Activated CD8-positive, alpha-beta T cell treated with anti-CD3 and anti-CD28 coated beads for 36 hours (primary cell): ENCODE measurements at regions not wholly inside any gene's neighbourhood (a gene's known extent, or its start where the extent isn't known, plus 50 kb on each side); places are given as distances from the start of the nearest gene placed in this dataset.
"Not testable (repeated sequence)": the region's sequence is repeated elsewhere in the genome, so short reads cannot be mapped to it uniquely, and the experiment has no call there.

ENCODE experiments used
- ATAC-seq: fragments of 200-7000 bp; cut with Tn5 transposase; one replicate; pipeline ENCODE4 v1.10.0; 2021; ENCODE audit warnings: mild to moderate bottlenecking, moderate library complexity
- CTCF ChIA-PET: fragments of 350-600 bp; sonication (Branson Sonifier 250); formaldehyde crosslinking; loops from one replicate; lab custom pipeline; 2021; ENCODE audit warnings: antibody characterized with exemption; lab: Charles Lee
- POLR2A ChIA-PET: fragments of 350-600 bp; sonication (Branson Sonifier 250); formaldehyde crosslinking; loops from one replicate; lab custom pipeline; 2021; ENCODE audit warnings: antibody characterized with exemption; lab: Charles Lee
- DNase-seq: peaks from one replicate; pipeline ENCODE4 v3.0.0-alpha.2; 2020
- H3K27ac Mint-ChIP-seq: one replicate; pipeline ENCODE4 v1.8.0; 2021; ENCODE audit warnings: mild to moderate bottlenecking, mixed read lengths
- H3K27me3 Mint-ChIP-seq: one replicate; pipeline ENCODE4 v1.8.0; 2021; ENCODE audit warnings: mixed read lengths
- H3K36me3 Mint-ChIP-seq: one replicate; pipeline ENCODE4 v1.8.0; 2021; ENCODE audit warnings: low read depth, mixed read lengths
- H3K4me1 Mint-ChIP-seq: one replicate; pipeline ENCODE4 v1.8.0; 2021; ENCODE audit warnings: low read depth, mixed read lengths
- H3K4me3 Mint-ChIP-seq: one replicate; pipeline ENCODE4 v1.8.0; 2021; ENCODE audit warnings: mild to moderate bottlenecking, moderate library complexity, mixed read lengths
- H3K9me3 Mint-ChIP-seq: one replicate; pipeline ENCODE4 v1.8.0; 2021; ENCODE audit warnings: mixed read lengths
- intact Hi-C: fragments of 100-400 bp; cut with micrococcal nuclease; formaldehyde crosslinking; loops from one replicate; pipeline ENCODE4 v1.10.0; 2022
- TF ChIP-seq, protein P1 (sequence below): fragments of 200-600 bp; IDR thresholded peaks from one replicate; pipeline ENCODE4 v1.8.0; 2022; ENCODE audit warnings: antibody characterized with exemption, mild to moderate bottlenecking

DNA sequence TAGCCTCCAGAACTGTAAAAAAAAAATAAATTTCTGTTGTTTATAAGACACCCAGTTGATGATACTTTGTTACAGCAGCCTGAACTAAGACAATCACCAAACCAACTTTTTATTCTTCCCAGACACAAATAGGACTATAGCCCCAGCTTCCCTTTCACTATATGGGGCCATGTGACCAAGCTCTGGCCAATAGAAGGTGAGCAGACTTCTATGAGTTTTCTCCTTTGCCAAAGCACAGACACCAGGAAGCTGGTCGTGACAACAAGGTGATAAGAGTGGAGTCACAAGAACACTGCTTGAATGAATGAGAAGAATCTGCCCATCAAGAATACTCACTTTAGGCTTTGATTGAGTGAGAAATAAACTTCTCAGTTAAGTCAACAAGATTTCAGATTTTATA is 217.7 kb downstream of the DEPDC1B start:
- Mint-ChIP-seq H3K9me3 (no peaks in the 10 kb centered on the region), H3K4me1 (no peaks in the 10 kb centered on the region), H3K36me3 (no peaks in the 10 kb centered on the region), H3K27ac (no peak overlapping the region), H3K4me3 (no peak overlapping the region), H3K27me3 (no peaks in the 10 kb centered on the region)
- TF ChIP-seq, protein P1, sequence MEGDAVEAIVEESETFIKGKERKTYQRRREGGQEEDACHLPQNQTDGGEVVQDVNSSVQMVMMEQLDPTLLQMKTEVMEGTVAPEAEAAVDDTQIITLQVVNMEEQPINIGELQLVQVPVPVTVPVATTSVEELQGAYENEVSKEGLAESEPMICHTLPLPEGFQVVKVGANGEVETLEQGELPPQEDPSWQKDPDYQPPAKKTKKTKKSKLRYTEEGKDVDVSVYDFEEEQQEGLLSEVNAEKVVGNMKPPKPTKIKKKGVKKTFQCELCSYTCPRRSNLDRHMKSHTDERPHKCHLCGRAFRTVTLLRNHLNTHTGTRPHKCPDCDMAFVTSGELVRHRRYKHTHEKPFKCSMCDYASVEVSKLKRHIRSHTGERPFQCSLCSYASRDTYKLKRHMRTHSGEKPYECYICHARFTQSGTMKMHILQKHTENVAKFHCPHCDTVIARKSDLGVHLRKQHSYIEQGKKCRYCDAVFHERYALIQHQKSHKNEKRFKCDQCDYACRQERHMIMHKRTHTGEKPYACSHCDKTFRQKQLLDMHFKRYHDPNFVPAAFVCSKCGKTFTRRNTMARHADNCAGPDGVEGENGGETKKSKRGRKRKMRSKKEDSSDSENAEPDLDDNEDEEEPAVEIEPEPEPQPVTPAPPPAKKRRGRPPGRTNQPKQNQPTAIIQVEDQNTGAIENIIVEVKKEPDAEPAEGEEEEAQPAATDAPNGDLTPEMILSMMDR = no peak
- DNase-seq (no peak), ATAC-seq (no peak)
- ChIA-PET CTCF (no interaction called here), POLR2A (no interaction called here)
- intact Hi-C loops = no loop called here

DNA sequence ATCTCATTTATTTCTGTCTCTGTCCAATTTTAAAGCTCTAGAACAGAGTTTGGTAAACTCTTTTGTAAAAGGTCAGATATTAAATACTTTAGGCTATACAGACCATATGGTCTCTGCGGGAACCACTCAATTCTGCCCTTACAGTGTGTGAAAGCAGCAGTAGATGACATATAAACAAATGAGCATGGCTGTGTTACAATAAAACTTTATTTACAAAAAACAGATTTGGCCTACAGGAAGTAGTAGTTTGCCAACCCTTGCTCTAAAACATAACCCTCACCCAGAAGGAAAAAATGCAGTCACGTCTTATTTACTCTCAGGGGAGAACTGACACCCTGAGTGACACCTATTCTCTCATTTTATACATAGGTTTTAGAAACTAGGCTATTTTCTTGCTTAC is 220.4 kb downstream of the DEPDC1B start:
- intact Hi-C loops = no loop called here
- ChIA-PET POLR2A (no interaction called here), CTCF (no interaction called here)
- no peaks in the 10 kb centered on the region for H3K36me3 Mint-ChIP-seq
- H3K4me1 Mint-ChIP-seq = no peaks in the 10 kb centered on the region
- DNase-seq (no peak), ATAC-seq (no peak)
- H3K9me3 Mint-ChIP-seq = no peaks in the 10 kb centered on the region
- no peaks in the 10 kb centered on the region for H3K27me3 Mint-ChIP-seq
- no peak overlapping the region for H3K27ac Mint-ChIP-seq
- TF ChIP-seq, protein P1 = no peak
- H3K4me3 Mint-ChIP-seq = no peak overlapping the region

DNA sequence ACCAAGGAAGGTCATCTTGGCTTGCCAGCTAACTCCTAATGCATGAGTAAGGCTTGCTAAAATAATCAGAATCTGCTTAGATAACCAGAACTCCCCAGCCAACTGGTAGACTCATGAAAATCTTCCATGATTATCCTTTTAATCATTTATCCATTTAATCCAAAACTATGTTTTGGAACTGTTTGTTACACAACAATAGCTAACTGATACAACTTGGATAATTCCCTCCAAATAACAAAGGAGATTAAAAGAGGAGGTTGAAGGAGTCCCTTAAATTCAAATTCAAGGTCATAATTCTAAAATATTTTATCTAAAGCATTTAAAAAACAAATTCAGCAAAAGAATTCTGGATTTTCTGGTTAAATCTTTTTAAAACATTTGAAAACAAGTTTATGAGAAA is 222.1 kb downstream of the DEPDC1B start:
- TF ChIP-seq, protein P1 = no peak
- intact Hi-C loops = no loop called here
- CTCF ChIA-PET = interaction anchor here (1.5 kb wide), 1 partner anchor 191 kb away, joined by 4 read pairs; no protein-coding TSS in a partner anchor
- H3K4me1 Mint-ChIP-seq = no peaks in the 10 kb centered on the region
- no peaks in the 10 kb centered on the region for H3K27me3 Mint-ChIP-seq
- no peak overlapping the region for H3K4me3 Mint-ChIP-seq
- DNase-seq (no peak), ATAC-seq (no peak)
- no peaks in the 10 kb centered on the region for H3K36me3 Mint-ChIP-seq
- no peak overlapping the region for H3K27ac Mint-ChIP-seq
- no peaks in the 10 kb centered on the region for H3K9me3 Mint-ChIP-seq
- POLR2A ChIA-PET = no interaction called here

DNA sequence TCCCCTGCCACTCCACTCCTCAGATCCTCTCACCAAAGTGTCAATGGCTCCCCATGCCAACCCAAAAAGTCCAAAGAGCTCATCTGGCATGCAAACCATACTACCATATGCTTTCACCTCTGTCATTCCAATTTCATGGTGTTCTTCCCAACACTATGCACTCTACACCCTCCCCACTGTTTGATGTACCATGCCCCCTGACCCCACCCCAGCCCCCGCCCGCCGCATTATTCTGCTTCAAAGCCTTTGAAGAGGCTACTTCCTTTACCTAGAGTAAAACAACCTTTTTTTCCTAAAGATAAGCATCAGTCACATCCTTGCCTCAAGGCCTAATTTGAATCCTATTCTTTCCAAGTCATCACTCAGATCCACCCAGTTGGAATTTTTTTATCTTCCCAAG is 226.3 kb downstream of the DEPDC1B start:
- ChIA-PET POLR2A (no interaction called here), CTCF (no interaction called here)
- Mint-ChIP-seq H3K4me1 (no peaks in the 10 kb centered on the region), H3K9me3 (peaks cover 5% of the 10 kb centered on the region), H3K36me3 (no peaks in the 10 kb centered on the region), H3K4me3 (no peak overlapping the region), H3K27ac (no peak overlapping the region), H3K27me3 (peaks cover 5% of the 10 kb centered on the region)
- TF ChIP-seq, protein P1 = no peak
- intact Hi-C loops = no loop called here
- no peak for ATAC-seq
- no peak for DNase-seq

DNA sequence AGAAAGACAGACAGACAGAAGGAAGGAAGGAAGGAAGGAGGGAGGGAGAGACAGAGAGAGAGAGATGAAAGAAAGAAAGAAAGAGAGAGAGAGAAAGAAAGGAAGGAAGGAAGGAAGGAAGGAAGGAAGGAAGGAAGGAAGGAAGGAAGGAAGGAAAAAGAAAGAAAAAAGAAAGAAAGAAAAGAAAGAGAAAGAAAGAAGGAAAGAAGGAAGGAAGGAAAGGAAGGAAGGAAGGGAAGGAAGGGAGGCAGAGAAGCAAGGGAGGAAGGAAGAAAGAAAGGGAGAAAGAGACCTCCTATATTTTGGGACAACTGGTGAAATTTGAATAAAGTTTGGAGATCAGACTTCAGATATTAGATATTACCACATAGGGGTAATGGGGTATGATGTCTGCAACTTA is 226.9 kb downstream of the DEPDC1B start:
- H3K4me1 Mint-ChIP-seq, H3K9me3 Mint-ChIP-seq, ATAC-seq, H3K27ac Mint-ChIP-seq, POLR2A ChIA-PET, CTCF ChIA-PET, H3K27me3 Mint-ChIP-seq, H3K36me3 Mint-ChIP-seq, DNase-seq, H3K4me3 Mint-ChIP-seq, intact Hi-C loops: not testable (repeated sequence)

DNA sequence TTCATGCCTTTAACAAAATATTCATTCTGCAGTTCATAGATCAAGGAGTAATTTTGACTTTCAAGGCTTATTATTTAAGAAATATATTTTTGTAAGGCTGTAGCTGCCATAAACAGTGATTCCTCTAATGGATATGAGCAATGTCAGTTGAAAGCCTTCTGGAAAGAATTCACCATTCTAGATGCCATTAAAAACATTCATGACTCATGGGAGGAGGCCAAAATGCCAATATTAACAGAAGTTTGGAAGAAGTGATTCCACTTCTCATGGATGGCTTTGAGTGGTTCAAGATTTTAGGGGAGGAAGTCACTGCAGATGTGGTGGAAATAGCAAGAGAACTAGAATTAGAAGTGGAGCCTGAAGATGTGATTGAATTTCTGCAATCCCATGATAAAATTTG is 229.1 kb downstream of the DEPDC1B start:
- POLR2A ChIA-PET = no interaction called here
- TF ChIP-seq, protein P1 = no peak
- Mint-ChIP-seq H3K27ac (no peak overlapping the region), H3K9me3 (peaks cover 5% of the 10 kb centered on the region), H3K4me1 (no peaks in the 10 kb centered on the region), H3K4me3 (no peak overlapping the region), H3K27me3 (peaks cover 5% of the 10 kb centered on the region), H3K36me3 (no peaks in the 10 kb centered on the region)
- intact Hi-C loops = no loop called here
- CTCF ChIA-PET = no interaction called here
- ATAC-seq = no peak
- no peak for DNase-seq
